HG03521 (cell line): ENCODE measurements at regions not wholly inside any gene's neighbourhood (a gene's known extent, or its start where the extent isn't known, plus 50 kb on each side); places are given as distances from the start of the nearest gene placed in this dataset.

ENCODE experiments used
- ATAC-seq: cut with Tn5 transposase; IDR thresholded peaks from one replicate; pipeline ENCODE4 v1.9.1; 2021; ENCODE audit warnings: mild to moderate bottlenecking, moderate library complexity; ENCODE audit not compliant: unreplicated experiment

DNA sequence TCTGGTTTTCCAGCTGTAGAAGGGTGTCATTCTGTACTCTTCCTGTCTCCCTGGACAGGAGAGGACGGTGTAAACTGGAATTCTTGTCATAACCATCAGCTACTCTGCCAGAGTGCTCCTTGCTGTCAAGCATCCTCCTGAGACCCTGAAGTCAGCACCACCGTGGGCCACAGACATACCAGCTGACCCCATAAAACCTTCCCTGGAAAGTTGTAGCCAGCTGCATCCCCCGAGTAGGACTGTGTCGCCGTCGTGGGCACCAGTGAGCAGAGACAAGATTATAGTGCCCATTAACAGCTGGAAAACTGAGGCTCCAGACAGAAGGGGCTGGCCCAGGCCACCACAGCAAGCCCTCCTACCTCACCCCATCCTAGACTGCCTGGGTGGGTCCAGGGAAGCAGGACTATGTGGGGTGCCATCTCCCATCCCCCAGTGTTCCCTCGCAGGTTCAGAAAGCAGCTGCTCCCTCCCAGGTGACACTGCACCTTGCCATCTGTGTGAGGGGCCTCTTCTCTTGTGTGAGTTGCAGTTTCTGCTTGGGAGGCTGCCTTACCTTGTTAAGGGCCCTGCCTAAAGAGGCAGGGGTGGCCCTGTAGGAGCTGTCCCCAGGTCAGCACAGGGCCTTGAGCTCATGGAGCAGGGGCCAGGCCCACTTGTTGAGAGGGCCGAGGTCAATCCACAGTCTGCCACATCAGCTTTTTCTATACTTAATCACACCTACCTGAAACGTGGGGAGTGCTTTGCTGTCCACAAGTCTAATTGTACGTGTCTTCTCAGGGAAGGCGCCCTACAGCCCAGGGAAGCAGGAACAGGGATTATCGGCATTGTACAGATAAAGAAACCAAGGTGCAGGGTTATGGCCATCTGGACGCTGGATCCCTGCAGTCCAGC lies 191.9 kb upstream of the LINGO1 start:
- ATAC-seq, result no peak

DNA sequence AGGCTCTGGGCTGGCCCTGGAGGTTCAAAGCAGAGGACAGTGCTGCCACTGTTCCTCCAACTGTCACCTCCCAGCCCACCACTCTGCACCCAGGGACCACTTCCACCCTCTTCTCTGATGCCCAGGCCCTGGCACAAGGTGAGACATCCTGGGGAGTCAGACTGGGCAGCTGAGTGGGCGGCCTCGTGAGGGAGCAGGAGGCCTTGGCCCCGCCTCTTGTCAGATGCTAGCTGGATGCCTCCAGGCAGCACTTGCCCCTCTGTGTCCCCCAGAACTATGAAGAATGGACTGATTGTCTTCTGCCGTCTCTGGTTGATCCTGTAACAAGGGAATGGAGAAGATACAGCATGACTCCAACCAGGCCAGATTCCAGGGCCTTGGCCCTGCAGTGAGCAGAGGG lies 191.0 kb upstream of the LINGO1 start:
- no peak for ATAC-seq

DNA sequence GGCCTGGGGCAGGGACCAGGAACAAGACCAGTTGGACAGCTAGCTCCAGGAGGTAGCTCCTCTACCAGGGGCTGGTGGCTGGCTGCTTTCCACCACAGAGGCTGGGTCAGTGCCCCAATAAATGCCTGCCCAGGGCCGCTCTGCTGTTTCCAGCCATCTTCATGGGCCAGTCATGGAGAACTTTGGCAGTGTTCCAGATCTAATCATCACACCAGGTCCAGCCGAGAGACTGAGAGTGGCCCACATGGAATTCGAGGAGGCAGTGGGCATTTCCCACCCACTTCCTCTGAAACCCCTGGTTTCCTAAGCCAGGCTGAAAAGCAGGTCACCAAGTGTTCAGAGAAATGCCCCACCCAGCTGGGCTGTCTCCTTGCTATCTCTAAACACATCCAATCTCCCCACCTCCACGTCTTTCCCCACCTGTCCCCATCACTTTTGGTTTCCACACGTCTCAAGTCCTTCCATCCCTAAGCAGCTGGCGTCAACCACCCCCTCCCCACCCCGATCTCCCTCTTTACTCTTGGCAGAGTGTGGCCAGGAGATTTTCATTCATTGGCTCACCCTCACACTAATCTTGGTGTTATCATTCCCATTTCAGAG lies 190.0 kb upstream of the LINGO1 start:
- no peak for ATAC-seq

DNA sequence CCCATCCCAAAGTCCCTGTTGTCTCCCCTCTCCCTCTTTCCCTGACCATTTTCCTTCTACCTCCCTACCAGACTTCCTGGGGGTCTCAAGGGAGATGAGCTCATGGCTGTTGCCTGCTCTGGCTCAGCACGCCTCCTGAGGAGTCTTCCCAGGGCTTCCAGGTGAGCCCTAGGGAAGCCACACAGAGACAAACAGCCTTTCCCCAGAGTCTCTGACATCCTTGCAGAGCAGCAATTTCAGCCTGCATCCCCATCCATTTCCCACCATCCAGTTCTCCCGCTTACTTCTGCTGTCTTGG lies 189.2 kb upstream of the LINGO1 start:
- no peak for ATAC-seq

DNA sequence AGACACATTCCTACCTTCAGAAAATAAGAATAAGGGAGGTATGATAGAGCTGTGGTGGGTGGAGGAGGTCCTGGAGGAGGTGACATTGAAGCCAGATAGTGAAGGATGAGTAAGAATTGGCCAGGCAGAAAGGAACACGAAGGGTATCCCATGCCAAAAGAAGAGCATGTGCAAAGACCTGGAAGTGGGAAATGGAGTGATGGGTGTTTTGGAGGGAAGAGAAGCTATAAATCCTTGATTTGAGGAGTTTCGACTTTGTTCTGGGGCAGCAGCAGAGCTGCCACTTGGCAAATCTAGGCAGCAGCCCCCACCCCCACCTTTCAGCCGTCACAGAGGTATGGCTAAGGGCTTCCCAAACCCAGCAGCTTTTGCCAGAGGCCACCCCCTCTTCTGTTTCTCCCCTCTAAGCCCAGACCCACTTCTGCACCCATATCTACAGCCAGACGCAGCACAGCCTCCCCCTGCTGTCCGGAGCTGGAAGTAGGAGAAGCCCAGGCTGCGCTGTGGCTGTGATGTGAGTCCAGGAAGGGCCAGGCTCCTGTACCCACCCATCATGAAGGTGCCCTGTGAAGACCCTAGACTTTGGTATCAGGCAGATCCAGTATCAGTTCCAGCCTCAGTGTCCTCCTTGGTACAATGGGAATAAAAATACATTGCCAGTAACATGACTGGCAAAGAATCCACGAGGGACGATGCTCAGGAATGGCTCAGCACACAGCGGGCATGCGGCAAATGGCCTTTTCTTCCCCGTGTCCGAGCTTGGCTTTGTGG lies 188.7 kb upstream of the LINGO1 start:
- no peak for ATAC-seq

DNA sequence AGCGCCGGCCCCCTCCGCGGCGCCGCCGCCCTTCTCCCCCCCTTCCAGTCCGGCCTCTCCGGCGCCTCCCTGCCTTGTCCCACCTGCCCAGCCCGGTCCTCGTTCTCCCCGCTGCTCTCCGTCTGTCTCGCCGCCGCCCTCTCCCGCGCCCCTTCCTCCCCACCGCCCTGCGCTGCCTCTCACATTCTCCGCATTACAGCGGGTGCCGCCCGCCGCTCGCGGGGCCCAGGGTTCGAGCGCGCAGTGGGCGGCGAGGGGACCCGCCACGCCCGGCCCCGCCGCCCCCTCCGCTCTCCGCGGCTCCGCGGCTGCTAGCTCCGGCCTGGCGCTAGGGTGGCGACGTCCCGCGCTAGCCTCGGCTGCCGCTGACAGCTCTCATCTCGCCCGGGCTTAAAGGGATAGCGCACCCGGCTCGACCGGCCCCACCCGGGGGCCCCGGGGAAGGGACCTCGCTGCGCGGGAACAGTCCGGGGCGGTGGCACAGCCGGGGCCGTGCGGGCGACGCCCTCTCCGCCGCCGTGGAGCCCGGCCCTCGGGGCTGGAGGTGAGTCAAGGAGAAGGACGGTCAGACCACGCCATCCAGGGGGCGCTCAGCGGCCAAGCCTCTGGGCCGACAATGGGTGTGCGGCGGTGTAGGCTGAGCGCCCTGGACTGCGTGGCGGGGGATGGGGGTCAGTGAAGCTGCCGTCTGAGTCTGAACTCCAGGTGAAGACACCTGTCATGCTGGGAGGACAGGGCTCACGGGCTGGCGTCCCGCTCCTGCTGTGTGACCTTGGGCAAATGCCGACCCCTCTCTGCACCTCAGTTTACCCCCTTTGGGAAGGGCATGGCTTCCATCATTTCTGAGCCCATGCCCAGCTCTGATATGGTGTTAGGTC lies 187.4 kb upstream of the LINGO1 start:
- no peak for ATAC-seq

DNA sequence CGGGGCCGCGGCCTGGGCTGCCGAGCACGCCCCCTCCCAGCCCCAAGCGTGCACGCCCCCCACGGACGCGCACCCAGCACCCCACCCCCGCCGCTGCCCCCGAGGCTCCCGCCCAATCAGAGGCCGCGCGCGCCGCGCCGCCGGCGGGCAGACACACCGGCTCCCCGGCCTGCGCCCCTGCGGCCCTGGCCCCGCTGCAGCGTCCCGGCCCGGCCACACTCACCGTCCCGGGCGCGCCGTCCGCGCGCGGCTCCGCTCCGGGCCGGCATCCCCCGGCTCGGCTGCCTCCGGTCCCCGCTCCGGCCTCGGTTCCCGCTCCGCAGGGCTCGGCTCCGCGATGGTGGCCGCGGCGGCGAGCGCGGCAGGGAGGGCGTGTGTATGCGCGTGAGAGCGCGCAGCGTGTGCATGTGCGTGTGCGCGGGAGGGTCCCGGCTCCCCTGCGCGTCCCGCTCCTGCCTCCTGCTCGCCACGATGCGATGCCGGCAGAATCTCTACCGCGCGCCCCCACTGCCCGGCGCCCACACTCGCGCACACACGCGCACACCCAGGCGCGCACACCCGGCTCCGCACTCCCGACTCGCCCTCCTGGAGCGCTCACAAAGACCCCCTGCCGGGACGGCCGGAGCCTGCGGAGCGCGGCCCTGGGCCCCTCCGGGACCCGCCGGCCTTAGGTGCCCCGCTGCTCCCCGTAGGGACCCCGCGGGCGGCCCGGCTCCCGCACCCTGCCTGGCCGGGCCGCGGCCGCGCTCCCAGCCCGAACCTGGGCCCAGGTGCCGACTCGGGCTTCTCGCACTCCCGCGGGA lies 186.5 kb upstream of the LINGO1 start:
- no peak for ATAC-seq

DNA sequence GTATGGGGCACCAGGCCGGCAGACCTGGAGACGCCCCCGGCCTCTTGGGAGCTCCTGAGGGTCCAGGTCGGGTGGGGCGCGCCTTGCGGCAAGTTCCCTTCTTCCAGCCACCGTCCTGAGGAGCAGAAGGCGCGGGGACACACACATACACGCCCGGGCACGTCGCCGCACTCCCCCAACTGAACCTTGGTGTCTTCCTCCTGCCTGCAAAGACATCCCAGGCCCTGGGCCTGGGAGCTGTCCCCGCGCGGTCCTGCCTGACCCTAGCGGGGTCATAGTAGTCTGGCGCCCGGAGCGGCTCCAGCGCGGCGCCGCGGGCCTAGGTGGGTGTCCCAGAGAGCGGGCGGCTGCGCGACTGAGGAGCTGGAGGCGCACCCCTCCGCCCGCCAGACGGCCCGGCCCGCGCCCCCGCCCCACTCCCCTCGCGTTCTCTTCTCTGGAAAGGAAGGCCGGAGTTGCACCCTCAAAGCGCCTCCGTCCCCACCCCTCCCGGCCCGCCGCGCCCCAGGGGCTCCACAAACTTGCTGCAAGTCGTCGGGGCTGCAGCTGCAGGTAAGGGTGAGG lies 185.9 kb upstream of the LINGO1 start:
- no peak for ATAC-seq

DNA sequence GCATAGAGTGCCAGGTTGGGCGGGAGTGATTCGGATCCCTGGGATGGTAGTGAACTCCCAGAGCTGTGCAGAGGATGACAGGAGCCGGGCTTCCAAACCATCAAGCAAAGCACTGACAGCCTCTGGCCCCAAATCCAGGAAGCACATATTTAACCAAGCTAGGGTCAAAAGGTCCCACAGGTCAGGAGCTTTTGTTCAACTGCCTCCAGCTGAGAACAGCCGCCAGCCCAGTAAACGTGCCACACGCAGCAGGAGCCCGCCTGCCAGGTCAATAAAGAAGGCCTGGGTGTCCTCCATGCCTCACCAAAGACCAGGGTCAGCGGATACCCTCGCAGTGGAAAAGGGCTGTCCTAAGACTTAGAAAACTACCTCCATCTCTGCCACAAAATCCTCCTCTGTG lies 184.7 kb upstream of the LINGO1 start:
- ATAC-seq, result no peak

DNA sequence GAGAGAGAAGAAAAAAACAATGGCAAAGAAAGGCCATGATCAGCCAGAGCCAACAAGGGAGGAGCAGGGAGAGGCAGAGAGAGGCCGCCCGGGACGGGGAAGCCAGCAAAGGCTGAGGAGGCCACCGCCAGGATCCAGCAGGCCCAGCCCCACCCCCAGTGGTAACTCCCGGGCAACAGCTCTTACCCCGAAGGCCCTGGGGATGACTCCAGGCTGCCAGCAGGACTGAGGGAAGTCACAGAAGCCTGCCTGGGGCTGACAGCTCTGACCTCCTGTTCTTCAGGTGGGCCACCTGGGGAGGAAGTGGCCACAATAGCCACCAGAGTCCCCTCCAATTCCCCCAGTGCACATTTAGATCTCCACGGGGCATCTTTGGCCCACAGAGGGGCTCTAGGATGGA lies 184.3 kb upstream of the LINGO1 start:
- no peak for ATAC-seq

DNA sequence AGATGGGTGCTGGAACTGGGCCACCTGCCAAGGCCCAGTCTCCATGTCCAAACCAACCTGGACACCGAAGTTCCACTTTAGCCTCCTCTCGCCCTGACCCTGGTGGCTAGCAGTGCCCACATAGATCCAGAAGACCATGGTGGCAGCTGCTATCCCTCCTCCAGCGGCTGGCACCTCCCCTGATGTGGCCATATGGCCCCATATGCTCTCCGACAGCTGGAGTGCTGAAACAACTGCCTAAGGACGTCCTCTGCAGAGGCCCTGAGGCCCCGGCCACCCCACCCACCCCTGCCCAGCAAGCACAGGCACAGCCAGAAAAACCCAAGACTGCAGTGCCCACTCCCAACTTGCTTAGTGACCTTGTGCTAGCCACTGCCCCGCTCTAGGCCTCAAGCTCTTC lies 182.3 kb upstream of the LINGO1 start:
- ATAC-seq, result no peak

DNA sequence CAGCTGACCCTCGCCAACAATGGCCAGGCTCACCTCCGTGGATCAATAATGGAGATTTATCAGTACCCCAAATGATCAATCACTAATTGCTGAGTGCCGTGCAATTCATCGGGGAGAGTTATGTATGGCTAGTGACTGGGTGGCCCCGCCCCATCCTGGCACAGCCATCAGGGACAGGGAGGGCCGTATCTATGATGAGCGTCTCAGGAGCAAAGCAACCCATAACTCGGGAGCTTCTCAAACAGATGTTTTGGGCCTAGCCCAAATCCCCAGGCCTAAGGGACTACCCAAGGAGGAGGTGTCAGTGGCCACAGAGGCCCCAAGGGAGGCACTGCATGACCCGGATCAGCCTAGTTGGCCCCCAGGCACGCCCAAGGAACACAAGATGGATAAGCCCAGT lies 180.0 kb upstream of the LINGO1 start:
- ATAC-seq, result no peak

DNA sequence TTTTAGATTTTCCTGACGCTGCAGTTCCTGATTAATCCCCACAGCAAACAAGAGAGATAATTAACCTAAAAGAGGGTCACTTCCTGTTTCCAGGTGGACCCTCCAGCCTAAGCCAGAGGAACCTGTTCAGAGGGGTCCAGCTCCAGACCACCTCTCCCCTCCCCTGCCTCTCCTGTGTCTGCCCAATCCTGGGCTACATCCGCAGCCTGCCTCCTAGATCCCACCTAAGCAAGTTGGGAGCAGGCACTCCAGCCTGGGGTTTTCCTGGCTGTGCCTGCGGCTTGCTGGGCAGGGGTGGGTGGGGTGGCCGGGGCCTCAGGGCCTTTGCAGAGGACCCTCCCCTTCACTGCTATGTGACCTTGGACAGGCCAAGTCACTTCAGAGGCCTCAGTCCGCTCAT lies 178.6 kb upstream of the LINGO1 start:
- ATAC-seq, result no peak

DNA sequence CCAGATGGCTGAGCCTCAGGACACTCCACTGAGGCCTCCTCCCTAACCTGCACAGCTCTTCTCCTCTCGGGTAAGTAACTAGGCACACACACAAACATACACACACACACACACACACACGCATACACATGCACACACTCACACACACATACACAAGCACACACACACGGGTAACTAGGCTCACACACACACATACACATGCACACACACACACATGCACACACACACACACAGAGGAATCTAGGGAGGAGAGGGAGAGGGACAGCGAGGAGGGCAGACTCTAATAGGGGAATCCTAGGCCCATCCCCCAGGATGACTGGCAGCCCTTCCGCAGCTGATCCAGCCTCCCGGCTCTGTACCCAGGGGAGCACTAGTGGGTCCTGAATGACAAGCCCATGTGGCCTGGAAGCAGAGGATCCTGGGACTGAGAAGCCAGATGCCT lies 177.4 kb upstream of the LINGO1 start:
- no peak for ATAC-seq

DNA sequence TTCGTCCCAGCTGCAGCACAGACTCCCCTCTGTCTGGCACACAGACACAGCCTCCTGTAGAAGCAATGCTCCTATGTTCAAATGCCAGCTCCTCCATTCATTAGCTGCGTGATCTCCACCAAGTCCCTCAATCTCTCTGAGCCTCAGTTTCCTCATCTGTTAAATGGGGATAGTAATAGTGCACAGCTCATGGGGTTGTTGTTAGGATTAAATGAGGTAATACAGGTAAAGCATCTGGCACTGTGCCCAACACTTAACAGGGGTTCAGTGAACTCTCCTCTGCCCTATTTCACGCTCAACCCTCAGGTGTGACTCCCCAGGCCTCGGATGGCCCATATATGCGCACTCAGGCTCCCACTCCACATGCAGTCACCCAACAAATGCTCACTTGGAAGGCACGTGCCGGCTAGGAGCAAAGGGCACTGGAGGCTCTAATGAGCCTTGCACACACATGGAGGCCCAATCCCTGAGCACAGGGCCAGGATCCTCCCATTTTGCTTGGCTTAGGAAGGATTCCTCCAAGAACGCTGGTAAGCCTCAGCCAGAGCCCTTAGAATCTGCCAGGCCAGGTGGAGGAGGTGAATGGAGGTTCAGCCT lies 176.0 kb upstream of the LINGO1 start:
- ATAC-seq, result no peak

DNA sequence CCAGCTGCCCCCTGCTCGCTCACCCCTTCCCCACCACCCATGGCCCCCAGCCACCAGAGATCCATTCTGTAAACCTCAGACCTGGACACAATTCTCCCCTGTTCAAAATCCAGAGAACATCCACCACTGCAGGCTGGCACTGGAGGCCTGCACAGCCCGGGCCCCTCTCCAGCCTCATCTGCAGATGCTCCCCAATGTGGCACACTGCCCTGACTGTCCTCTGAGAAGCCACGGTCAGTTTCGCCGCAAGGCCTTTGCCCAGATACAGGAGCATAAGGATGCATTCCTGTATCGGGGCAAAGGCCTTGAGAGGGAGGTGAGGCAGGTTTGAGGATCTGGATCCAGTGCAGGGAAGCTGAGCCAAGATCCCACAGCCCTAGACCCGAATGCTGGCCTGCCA lies 175.4 kb upstream of the LINGO1 start:
- no peak for ATAC-seq

DNA sequence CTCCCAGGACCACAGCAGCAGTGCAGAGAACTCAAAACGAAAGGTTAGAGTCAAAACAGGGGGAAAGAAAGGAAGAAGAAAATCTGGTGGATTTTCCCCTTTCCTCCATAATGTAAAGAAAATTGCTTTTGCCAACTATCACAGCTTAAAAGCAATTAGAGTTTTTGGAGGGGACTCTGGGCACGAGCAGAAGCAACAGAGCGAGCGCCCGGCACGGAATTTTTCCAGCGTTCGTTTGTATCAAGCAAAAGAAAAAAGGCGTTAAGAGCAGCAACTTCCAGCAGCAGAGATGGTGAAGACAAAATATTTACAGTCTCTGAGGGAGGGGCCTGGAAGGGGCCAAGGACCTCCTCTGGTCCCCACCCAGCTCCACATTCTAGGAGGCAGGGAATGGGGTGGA lies 174.9 kb upstream of the LINGO1 start:
- no peak for ATAC-seq

DNA sequence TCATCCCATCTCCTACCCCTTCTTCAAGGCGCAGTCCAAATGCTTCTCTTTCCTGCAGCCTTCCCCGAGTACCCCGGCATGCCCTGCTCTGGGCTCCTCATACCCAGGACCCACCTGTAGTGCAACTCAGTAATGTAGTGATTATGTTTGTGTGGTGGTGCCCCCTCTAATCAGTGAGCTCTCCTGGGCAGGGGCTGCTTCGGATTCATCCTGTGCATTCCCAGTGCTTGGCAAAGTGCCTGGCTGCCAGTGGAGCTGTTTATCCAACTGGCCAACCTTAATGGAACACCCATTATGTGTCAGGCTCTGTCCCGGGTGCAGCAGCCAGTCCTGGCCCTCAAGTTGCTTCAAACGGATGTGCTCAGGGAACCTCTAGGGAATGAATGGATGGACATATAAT lies 174.4 kb upstream of the LINGO1 start:
- ATAC-seq, result no peak

DNA sequence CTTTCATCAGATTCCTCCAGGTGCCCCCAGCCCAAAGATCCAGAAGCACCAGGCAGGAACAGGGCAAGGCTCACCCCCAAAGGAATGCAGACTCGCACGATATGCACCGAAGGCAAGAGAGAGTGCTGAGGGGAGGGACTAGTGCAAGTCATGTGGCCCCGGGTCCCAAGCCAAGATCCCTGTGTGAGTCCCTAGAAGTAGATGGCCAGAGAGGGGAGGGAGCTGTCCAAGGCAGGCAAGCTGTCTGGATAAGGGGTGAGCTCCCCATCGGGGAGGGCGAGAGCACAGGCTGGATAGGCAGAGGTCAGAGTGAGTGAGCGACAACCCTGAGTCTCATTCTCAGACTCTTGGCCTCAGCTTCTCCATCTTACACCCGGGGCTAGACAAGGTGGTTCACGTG lies 171.5 kb upstream of the LINGO1 start:
- ATAC-seq, result no peak

DNA sequence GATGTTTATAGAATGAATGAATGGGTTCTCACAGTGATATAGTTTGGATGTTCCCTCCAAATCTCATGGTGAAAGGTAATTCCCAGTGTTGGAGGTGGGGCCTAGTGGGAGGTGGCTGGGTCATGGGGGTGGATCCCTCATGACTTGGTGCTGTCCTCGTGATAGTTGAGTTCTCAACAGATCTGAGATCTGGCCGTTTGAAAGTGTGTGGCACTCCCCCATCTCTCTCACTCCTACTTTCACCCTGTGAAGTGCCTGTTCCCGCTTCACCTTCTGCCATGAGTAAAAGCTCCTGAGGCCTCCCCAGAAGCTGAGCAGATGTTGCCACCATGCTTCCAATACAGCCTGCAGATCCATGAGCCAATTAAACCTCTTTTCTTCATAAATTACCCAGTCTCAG lies 170.8 kb upstream of the LINGO1 start:
- ATAC-seq, result no peak
